SJSA1 (cell line): ENCODE measurements at regions not wholly inside any gene's neighbourhood (a gene's known extent, or its start where the extent isn't known, plus 50 kb on each side); places are given as distances from the start of the nearest gene placed in this dataset.

Experiments
- DNase-seq, 2 experiments: peaks; one replicate each; pipeline ENCODE4 v3.0.0-alpha.2; 2015 to 2020; ENCODE audit warnings: low spot score in 2 of 2, low read depth in 1 of 2
- H3K27ac ChIP-seq: fragments of 250-450 bp; sonication (Bioruptor Pico); 2 replicates; pipeline ENCODE4 v1.5.1; 2020; ENCODE audit warnings: mild to moderate bottlenecking, moderate library complexity
- H3K27me3 ChIP-seq: fragments of 250-450 bp; sonication (Bioruptor Pico); replicated peaks from 2 replicates; pipeline ENCODE4 v1.5.1; 2020; ENCODE audit warnings: mild to moderate bottlenecking, moderate library complexity
- H3K36me3 ChIP-seq: fragments of 250-450 bp; sonication (Bioruptor Pico); 2 replicates; pipeline ENCODE4 v1.5.1; 2020; ENCODE audit warnings: mild to moderate bottlenecking
- H3K4me1 ChIP-seq: fragments of 250-450 bp; sonication (Bioruptor Pico); replicated peaks from 2 replicates; pipeline ENCODE4 v1.6.1; 2021; ENCODE audit warnings: mild to moderate bottlenecking
- H3K4me3 ChIP-seq: fragments of 250-450 bp; sonication (Bioruptor Pico); 2 replicates; pipeline ENCODE4 v1.5.1; 2020; ENCODE audit warnings: mild to moderate bottlenecking
- H3K9me3 ChIP-seq: fragments of 250-450 bp; sonication (Bioruptor Pico); replicated peaks from 2 replicates; pipeline ENCODE4 v1.5.1; 2020; ENCODE audit warnings: mild to moderate bottlenecking

- H3K27ac ChIP-seq, result no peak overlapping the region
- DNase-seq, result no peak
- H3K27me3 ChIP-seq, result no peaks in the 10 kb centered on the region
- H3K36me3 ChIP-seq, result no peaks in the 10 kb centered on the region
- no peak overlapping the region for H3K4me3 ChIP-seq
- H3K4me1 ChIP-seq, result no peaks in the 10 kb centered on the region
- no peaks in the 10 kb centered on the region for H3K9me3 ChIP-seq
Observed at GRCh38 chr9:32723789-32724325, 59.5 kb upstream of the TMEM215 start.

GRCh38 chr9:32725066-32725860 is 58.1 kb upstream of the TMEM215 start:
- H3K4me1 ChIP-seq, result no peaks in the 10 kb centered on the region

GRCh38 chr9:32728181-32728580 is 55.2 kb upstream of the TMEM215 start:
- Histone ChIP-seq H3K27ac (no peak overlapping the region), H3K27me3 (no peaks in the 10 kb centered on the region), H3K4me3 (no peak overlapping the region), H3K36me3 (no peaks in the 10 kb centered on the region), H3K9me3 (no peaks in the 10 kb centered on the region), H3K4me1 (no peaks in the 10 kb centered on the region)
- DNase-seq, result no peak

More at GRCh38 chr9:32725066-32725860, 58.1 kb upstream of the TMEM215 start:
- no peaks in the 10 kb centered on the region for H3K27me3 ChIP-seq
- H3K9me3 ChIP-seq, result no peaks in the 10 kb centered on the region
- no peaks in the 10 kb centered on the region for H3K36me3 ChIP-seq
- DNase-seq, result no peak
- H3K27ac ChIP-seq, result no peak overlapping the region
- no peak overlapping the region for H3K4me3 ChIP-seq
